Stomach (tissue), 4 donors: ENCODE measurements at regions not wholly inside any gene's neighbourhood (a gene's known extent, or its start where the extent isn't known, plus 50 kb on each side); places are given as distances from the start of the nearest gene placed in this dataset.

Source experiments
- EP300 ChIP-seq: sonication (generic); formaldehyde crosslinking; IDR thresholded peaks from one replicate; pipeline ENCODE4 v1.6.1; 2017; ENCODE audit warnings: antibody characterized with exemption
- POLR2A ChIP-seq, 4 donors: fragments of 450-650 bp; IDR thresholded peaks; one replicate each; pipeline ENCODE4 v1.6.1; 2016; ENCODE audit warnings: antibody characterized with exemption in 4 of 4, control low read depth in 2 of 4, mild to moderate bottlenecking in 1 of 4, moderate library complexity in 1 of 4
- TF ChIP-seq, protein P1 (sequence below), 7 experiments: fragments of 450-650 bp in 4 of 7; fragments of 200-600 bp in 3 of 7; sonication (generic) in 3 of 7; IDR thresholded peaks; one replicate each; pipeline ENCODE4 v1.5.1; 2016 to 2019; ENCODE audit warnings: antibody characterized with exemption in 7 of 7, control low read depth in 2 of 7, mild to moderate bottlenecking in 1 of 7

DNA sequence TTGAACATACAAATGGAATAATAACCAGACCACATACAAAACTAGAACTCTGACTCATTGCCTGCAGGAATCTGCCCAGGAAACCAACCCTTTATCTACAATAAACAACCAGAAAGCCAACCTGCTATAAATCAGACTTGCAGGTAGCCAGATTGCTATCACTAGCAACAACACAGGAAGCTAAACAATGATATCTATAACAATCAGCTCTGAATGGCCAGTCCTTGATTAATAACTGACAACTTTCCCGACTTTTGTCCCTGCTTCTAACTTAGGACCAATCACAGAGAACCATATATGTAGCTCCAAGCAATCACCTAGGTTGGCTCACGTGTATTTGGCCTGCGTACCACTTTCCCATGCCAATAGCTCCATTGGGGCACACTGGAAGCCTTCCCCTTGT, 470.8 kb downstream of the RIT2 start:
- TF ChIP-seq, protein P1, sequence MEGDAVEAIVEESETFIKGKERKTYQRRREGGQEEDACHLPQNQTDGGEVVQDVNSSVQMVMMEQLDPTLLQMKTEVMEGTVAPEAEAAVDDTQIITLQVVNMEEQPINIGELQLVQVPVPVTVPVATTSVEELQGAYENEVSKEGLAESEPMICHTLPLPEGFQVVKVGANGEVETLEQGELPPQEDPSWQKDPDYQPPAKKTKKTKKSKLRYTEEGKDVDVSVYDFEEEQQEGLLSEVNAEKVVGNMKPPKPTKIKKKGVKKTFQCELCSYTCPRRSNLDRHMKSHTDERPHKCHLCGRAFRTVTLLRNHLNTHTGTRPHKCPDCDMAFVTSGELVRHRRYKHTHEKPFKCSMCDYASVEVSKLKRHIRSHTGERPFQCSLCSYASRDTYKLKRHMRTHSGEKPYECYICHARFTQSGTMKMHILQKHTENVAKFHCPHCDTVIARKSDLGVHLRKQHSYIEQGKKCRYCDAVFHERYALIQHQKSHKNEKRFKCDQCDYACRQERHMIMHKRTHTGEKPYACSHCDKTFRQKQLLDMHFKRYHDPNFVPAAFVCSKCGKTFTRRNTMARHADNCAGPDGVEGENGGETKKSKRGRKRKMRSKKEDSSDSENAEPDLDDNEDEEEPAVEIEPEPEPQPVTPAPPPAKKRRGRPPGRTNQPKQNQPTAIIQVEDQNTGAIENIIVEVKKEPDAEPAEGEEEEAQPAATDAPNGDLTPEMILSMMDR (IDR thresholded peaks at IDR 0.05), result no peak
- no peak for TF ChIP-seq EP300
- no peak for TF ChIP-seq POLR2A (IDR thresholded peaks at IDR 0.05)
